ENCODE measurements at regions not wholly inside any gene's neighbourhood (a gene's known extent, or its start where the extent isn't known, plus 50 kb on each side); places are given as distances from the start of the nearest gene placed in this dataset.

DNA sequence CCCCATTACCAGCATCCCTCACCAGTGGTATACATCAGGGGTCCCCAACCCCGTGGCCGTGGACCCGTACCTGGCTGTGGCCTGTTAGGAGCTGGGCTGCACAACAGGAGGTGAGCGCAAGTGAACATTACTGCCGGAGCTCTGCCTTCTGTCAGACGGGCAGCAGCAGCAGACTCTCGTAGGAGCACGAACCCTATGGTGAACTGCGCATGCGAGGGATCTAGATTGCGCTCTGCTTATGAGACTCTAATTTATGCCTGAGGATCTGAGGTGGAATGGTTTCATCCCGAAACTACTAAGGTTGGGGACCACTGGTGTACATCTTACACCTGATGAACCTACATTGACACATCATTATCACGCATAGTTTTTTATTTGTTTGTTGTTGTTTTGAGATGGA, 52.8 kb upstream of the DHX15 start:
- FAIRE-seq (no peak), DNase-seq (ENCODE audit: insufficient read length, low spot score) (no peak)

GRCh38 chr4:24638396-24638875, 54.1 kb upstream of the DHX15 start:
- DNase-seq (ENCODE audit: insufficient read length, low spot score) = no peak
- FAIRE-seq = no peak

DNA sequence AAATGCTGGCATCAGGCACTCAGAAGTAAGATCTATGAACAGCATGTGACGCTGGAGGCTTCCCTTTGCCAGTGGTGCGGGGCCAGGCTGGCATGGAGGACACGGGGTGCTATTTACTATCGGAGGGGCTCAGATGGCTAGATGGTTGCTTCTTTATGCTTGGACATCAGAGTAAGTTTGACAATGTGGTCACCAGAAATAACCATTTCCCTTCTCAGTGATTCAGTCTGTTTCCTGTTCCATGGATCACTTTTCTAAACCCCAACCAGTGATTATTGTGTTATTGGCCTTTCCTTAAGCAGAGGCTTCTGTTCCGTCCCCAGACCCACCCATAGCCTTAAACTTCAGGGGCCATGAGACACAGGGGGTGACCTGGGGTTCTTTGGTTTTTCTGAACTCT, 55.4 kb upstream of the DHX15 start:
- no peak for FAIRE-seq

DNA sequence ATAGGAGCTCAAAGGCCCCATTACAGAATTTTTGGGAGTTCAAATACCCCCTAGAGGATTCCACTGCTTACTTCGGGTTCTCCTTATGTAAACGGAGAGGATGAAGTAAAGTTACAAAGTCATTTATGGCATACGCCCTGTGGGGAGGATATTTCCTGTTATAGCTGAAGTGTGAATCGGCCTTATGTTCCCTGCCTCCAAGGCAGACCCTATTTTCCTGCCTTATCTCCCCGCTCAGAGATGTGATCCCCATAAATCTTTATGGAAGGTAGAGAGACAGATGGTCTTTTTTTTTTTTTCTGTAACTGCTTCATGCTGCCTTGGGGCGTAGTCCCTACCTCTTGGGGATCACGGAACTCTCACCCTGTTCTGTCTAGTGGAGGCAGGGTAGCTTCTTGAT, 56.0 kb upstream of the DHX15 start:
- FAIRE-seq (no peak), DNase-seq (ENCODE audit: insufficient read length, low spot score) (no peak)

More for the DNA sequence above, 55.4 kb upstream of the DHX15 start:
- no peak for DNase-seq (ENCODE audit: insufficient read length, low spot score)

- DNase-seq (ENCODE audit: insufficient read length, low spot score) (no peak), FAIRE-seq (no peak)
Measured at GRCh38 chr4:24642981-24643547, 58.7 kb upstream of the DHX15 start.

- no peak for DNase-seq (ENCODE audit: insufficient read length, low spot score)
Measured at GRCh38 chr4:24643774-24644520, 59.6 kb upstream of the DHX15 start.

GRCh38 chr4:24644983-24645764, 60.8 kb upstream of the DHX15 start:
- no peak for DNase-seq (ENCODE audit: insufficient read length, low spot score)

More at GRCh38 chr4:24643774-24644520, 59.6 kb upstream of the DHX15 start:
- no peak for FAIRE-seq

DNA sequence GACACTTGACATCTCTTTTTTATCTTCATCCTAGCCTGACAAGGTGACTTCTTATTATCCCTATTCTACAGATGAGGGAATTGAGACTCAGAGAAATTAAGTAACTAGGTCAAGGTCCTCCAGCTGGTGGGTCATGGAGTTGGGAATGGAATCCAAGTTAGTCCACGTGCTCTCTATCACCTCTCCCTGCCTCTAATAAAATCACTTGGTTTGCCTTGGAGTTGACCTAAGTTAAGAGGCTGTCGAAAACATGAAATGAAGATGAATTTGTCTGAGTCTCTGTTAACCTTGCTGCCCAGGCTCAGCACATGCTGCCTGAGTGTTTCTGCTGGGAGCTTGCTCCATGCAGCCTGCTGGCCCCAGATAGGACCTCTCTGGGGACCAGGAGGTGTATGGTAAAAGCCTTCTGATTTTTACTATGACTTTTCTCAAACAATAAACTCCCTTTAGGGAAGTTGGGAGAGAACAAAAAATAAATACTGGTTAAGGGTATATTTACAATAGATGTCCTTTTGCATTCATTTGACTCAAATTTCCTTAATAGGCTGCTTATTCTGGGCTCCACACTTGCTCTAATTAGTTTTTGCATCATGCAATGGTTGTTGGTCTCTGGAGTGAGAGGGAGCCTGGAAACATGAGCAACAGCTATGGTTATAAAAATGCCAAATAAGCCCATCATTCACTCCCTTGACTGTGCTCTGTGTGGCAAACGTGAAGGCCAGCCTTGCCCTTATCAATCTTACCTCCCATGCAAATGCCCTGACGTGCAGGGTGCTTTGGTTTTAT, 61.6 kb upstream of the DHX15 start:
- FAIRE-seq (no peak), DNase-seq (ENCODE audit: insufficient read length, low spot score) (no peak)

More at GRCh38 chr4:24644983-24645764, 60.8 kb upstream of the DHX15 start:
- no peak for FAIRE-seq

- FAIRE-seq (no peak), DNase-seq (ENCODE audit: insufficient read length, low spot score) (no peak)
Measured at GRCh38 chr4:24646798-24647460, 62.6 kb upstream of the DHX15 start.

GRCh38 chr4:24650849-24651640, 66.7 kb upstream of the DHX15 start:
- no peak for FAIRE-seq
- DNase-seq (ENCODE audit: insufficient read length, low spot score) = no peak

GRCh38 chr4:24655326-24655725, 71.0 kb upstream of the DHX15 start:
- DNase-seq (ENCODE audit: insufficient read length, low spot score) (no peak), FAIRE-seq (no peak)

DNA sequence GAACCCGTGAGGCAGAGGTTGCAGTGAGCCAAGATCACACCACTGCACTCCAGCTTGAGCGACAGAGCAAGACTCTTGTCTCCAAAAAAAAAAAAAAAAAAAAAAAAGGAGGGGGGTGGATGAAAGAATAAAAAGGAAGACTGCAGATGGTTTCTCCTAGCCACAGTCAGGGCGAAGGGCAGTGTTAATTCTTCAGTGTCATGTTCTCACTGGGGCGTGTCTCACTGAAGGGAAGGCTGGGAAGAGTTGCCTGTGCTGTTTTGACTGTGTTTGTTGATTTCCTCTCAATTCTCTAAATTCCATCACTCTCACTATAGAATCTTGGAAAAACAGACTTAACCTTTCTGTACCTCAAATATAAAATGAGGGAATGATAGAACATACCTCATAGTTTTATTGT, 71.6 kb upstream of the DHX15 start:
- DNase-seq (ENCODE audit: insufficient read length, low spot score) = no peak
- FAIRE-seq = no peak

- no peak for DNase-seq (ENCODE audit: insufficient read length, low spot score)
- FAIRE-seq = no peak
Measured at GRCh38 chr4:24656906-24657305, 72.6 kb upstream of the DHX15 start.

- peak; percentile 34 for DNase-seq (ENCODE audit: insufficient read length, low spot score)
- peak; percentile 97 for FAIRE-seq
Measured at GRCh38 chr4:24657768-24658617, 73.6 kb upstream of the DHX15 start.

GRCh38 chr4:24659241-24659961, 75.0 kb upstream of the DHX15 start:
- FAIRE-seq (no peak), DNase-seq (ENCODE audit: insufficient read length, low spot score) (no peak)

DNA sequence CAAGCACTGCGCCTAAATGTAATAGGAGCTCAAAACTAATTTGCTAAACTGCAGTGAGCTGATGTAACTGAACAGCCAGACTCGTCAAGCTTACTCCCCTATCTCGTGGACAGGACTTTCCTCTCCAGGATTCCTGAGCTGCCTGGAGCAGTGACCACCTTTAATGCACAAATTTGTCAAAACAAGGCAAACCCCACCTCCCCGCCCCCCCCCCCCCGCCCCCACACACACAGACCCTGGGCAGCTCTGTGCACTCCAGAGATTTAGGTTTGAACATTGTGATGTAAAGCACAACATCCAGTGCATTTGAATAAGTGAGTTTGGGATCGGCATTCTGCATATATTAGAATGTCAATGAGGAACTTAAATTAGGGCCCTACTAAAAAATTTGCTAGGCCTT, 77.7 kb upstream of the DHX15 start:
- FAIRE-seq (no peak), DNase-seq (ENCODE audit: insufficient read length, low spot score) (no peak)

GRCh38 chr4:24662542-24662941, 78.2 kb upstream of the DHX15 start:
- no peak for FAIRE-seq
- no peak for DNase-seq (ENCODE audit: insufficient read length, low spot score)

DNA sequence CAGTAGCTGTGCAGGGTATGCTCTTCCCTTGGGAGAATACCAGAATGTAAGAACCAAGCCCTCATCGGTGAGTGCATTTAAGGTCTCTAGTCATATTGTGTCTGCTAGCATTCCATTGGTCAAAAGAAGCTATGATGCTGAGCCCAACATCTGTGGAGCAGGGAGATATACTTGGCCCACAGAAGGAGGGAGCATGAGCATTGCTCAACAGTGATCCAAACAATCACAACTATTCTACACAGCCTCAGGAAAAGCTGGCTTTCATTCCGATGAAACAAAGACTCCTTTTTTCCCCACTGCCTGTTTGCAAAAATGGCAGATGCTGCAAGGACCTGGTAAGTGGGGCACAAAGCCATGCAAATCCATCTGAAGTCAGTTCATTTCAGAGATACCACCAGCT, 80.6 kb upstream of the DHX15 start:
- FAIRE-seq = no peak
- no peak for DNase-seq (ENCODE audit: insufficient read length, low spot score)
